Activated CD4-positive, alpha-beta memory T cell treated with anti-CD3 and anti-CD28 coated beads, Interleukin-2, amount 10 ng/mL, durations not matched to agents 7 days and 5 days (primary cell): ENCODE measurements at regions not wholly inside any gene's neighbourhood (a gene's known extent, or its start where the extent isn't known, plus 50 kb on each side); places are given as distances from the start of the nearest gene placed in this dataset.

Source experiments
- CTCF ChIA-PET: fragments of 350-600 bp; sonication (Branson Sonifier 250); formaldehyde crosslinking; loops from one replicate; lab custom pipeline; 2021; ENCODE audit warnings: antibody characterized with exemption, inconsistent platforms; lab: Charles Lee
- POLR2A ChIA-PET: fragments of 350-600 bp; sonication (Branson Sonifier 250); formaldehyde crosslinking; loops from one replicate; lab custom pipeline; 2021; ENCODE audit warnings: antibody characterized with exemption; lab: Charles Lee
- DNase-seq: peaks from one replicate; pipeline ENCODE4 v3.0.0-alpha.2; 2020
- H3K27ac Mint-ChIP-seq: one replicate; pipeline ENCODE4 v1.8.0; 2021; ENCODE audit warnings: mild to moderate bottlenecking, mixed read lengths
- H3K27me3 Mint-ChIP-seq: one replicate; pipeline ENCODE4 v1.8.0; 2021; ENCODE audit warnings: mixed read lengths
- H3K36me3 Mint-ChIP-seq: one replicate; pipeline ENCODE4 v1.8.0; 2021; ENCODE audit warnings: low read depth, mixed read lengths
- H3K4me1 Mint-ChIP-seq: one replicate; pipeline ENCODE4 v1.8.0; 2021; ENCODE audit warnings: mixed read lengths
- H3K4me3 Mint-ChIP-seq: one replicate; pipeline ENCODE4 v1.8.0; 2021; ENCODE audit warnings: mild to moderate bottlenecking, mixed read lengths
- H3K9me3 Mint-ChIP-seq: one replicate; pipeline ENCODE4 v1.8.0; 2021; ENCODE audit warnings: mixed read lengths

GRCh38 chr16:26909623-26910022 is 157.1 kb upstream of the C16orf82 start:
- POLR2A ChIA-PET, result no interaction called here
- Mint-ChIP-seq H3K36me3 (no peaks in the 10 kb centered on the region), H3K9me3 (no peaks in the 10 kb centered on the region), H3K27ac (no peak overlapping the region), H3K4me1 (no peaks in the 10 kb centered on the region), H3K4me3 (no peak overlapping the region), H3K27me3 (peaks cover 6% of the 10 kb centered on the region)
- CTCF ChIA-PET, result no interaction called here
- no peak for DNase-seq

- CTCF ChIA-PET, result no interaction called here
- Mint-ChIP-seq H3K36me3 (no peaks in the 10 kb centered on the region), H3K27ac (no peak overlapping the region), H3K4me1 (no peaks in the 10 kb centered on the region), H3K9me3 (no peaks in the 10 kb centered on the region), H3K4me3 (no peak overlapping the region), H3K27me3 (peaks cover 6% of the 10 kb centered on the region)
- no peak for DNase-seq
- POLR2A ChIA-PET, result no interaction called here
Observed at GRCh38 chr16:26911436-26911835, 155.3 kb upstream of the C16orf82 start.

- Mint-ChIP-seq H3K36me3 (no peaks in the 10 kb centered on the region), H3K9me3 (no peaks in the 10 kb centered on the region), H3K4me1 (no peaks in the 10 kb centered on the region), H3K27ac (no peak overlapping the region), H3K27me3 (peaks cover 3% of the 10 kb centered on the region), H3K4me3 (no peak overlapping the region)
- ChIA-PET POLR2A (no interaction called here), CTCF (no interaction called here)
- DNase-seq, result no peak
Observed at GRCh38 chr16:26913851-26914250, 152.9 kb upstream of the C16orf82 start.

- H3K27me3 Mint-ChIP-seq, result peaks cover 1% of the 10 kb centered on the region
- POLR2A ChIA-PET, result no interaction called here
- H3K4me3 Mint-ChIP-seq, result no peak overlapping the region
- H3K27ac Mint-ChIP-seq, result no peak overlapping the region
- no peak for DNase-seq
- H3K36me3 Mint-ChIP-seq, result no peaks in the 10 kb centered on the region
- H3K9me3 Mint-ChIP-seq, result no peaks in the 10 kb centered on the region
- CTCF ChIA-PET, result no interaction called here
- H3K4me1 Mint-ChIP-seq, result no peaks in the 10 kb centered on the region
Observed at GRCh38 chr16:26930786-26931581, 135.7 kb upstream of the C16orf82 start.

DNA sequence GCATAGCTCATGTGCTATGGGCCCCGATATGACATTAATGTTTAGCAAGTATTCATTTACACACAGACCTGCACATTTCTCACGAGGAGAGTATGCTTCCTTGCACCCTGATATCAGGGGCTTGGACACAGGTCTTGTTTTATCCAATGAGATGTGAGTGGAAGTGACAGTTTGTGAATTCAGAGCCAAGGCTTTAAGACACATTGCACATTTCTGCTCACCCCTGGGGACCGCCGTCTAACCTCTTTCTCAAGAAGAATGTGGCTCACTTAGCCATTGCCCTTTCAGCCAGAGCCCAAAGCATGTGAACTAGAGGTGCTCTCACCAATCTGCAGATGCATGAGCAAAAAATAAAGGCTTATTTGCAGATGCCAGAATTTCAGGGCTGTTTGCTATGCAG is 116.1 kb upstream of the C16orf82 start:
- H3K4me1 Mint-ChIP-seq, result no peaks in the 10 kb centered on the region
- DNase-seq, result no peak
- ChIA-PET CTCF (no interaction called here), POLR2A (no interaction called here)
- peaks cover 14% of the 10 kb centered on the region for H3K27me3 Mint-ChIP-seq
- no peaks in the 10 kb centered on the region for H3K9me3 Mint-ChIP-seq
- no peaks in the 10 kb centered on the region for H3K36me3 Mint-ChIP-seq
- H3K27ac Mint-ChIP-seq, result no peak overlapping the region
- H3K4me3 Mint-ChIP-seq, result no peak overlapping the region

GRCh38 chr16:26951950-26952349 is 114.8 kb upstream of the C16orf82 start:
- Mint-ChIP-seq H3K9me3 (no peaks in the 10 kb centered on the region), H3K27ac (no peak overlapping the region), H3K4me1 (no peaks in the 10 kb centered on the region), H3K27me3 (peaks cover 14% of the 10 kb centered on the region), H3K4me3 (no peak overlapping the region), H3K36me3 (no peaks in the 10 kb centered on the region)
- DNase-seq, result no peak
- CTCF ChIA-PET, result no interaction called here
- POLR2A ChIA-PET, result no interaction called here

DNA sequence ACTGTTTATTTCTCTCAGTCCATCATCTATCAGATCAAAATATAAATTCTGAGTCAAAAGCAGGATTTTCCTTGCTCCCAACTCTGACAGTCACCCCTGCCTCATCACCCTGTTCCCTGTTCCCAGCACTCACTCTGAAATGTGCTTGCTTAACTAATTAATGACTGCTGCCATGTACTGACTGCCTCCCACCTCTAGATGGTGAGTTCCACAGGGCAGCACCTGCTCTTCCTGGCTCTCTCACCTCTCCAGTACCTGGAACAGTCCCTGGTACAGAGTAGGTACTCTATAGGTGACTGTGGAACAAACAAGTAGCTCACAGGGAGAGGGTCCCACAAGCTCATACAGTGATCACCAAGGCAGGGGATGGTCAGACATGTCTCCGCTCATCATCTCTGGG is 114.3 kb upstream of the C16orf82 start:
- Mint-ChIP-seq H3K4me1 (no peaks in the 10 kb centered on the region), H3K27ac (no peak overlapping the region), H3K27me3 (peaks cover 14% of the 10 kb centered on the region), H3K36me3 (no peaks in the 10 kb centered on the region), H3K4me3 (no peak overlapping the region), H3K9me3 (no peaks in the 10 kb centered on the region)
- no peak for DNase-seq
- ChIA-PET CTCF (no interaction called here), POLR2A (no interaction called here)

GRCh38 chr16:26957283-26957859 is 109.4 kb upstream of the C16orf82 start:
- ChIA-PET POLR2A (no interaction called here), CTCF (no interaction called here)
- Mint-ChIP-seq H3K9me3 (no peaks in the 10 kb centered on the region), H3K4me1 (no peaks in the 10 kb centered on the region), H3K27ac (no peak overlapping the region), H3K4me3 (no peak overlapping the region), H3K36me3 (no peaks in the 10 kb centered on the region), H3K27me3 (peaks cover 3% of the 10 kb centered on the region)
- no peak for DNase-seq

GRCh38 chr16:26959416-26960009 is 107.2 kb upstream of the C16orf82 start:
- no peaks in the 10 kb centered on the region for H3K9me3 Mint-ChIP-seq
- H3K4me3 Mint-ChIP-seq, result no peak overlapping the region
- H3K27ac Mint-ChIP-seq, result no peak overlapping the region
- H3K36me3 Mint-ChIP-seq, result no peaks in the 10 kb centered on the region
- H3K27me3 Mint-ChIP-seq, result no peaks in the 10 kb centered on the region
- H3K4me1 Mint-ChIP-seq, result no peaks in the 10 kb centered on the region
- ChIA-PET CTCF (no interaction called here), POLR2A (no interaction called here)
- no peak for DNase-seq

DNA sequence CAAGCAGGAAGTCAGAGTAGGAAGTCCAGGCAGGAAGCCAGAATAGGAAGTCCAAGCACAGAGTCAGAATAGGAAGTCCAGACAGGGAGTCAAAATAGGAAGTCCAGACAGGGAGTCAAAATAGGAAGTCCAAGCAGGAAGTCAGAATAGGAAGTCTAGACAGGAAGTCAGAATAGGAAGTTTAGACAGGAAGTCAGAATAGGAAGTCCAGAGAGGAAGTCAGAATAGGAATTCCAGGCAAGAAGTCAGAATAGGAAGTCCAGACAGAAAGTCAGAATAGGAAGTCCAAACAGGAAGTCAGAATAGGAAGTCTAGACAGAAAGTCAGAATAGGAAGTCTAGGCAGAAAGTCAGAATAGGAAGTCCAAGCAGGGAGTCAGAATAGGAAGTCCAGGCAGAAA is 105.3 kb upstream of the C16orf82 start:
- Mint-ChIP-seq H3K4me3 (no peak overlapping the region), H3K27ac (no peak overlapping the region), H3K36me3 (no peaks in the 10 kb centered on the region), H3K4me1 (no peaks in the 10 kb centered on the region), H3K27me3 (no peaks in the 10 kb centered on the region), H3K9me3 (no peaks in the 10 kb centered on the region)
- DNase-seq, result no peak
- CTCF ChIA-PET, result no interaction called here
- POLR2A ChIA-PET, result no interaction called here

DNA sequence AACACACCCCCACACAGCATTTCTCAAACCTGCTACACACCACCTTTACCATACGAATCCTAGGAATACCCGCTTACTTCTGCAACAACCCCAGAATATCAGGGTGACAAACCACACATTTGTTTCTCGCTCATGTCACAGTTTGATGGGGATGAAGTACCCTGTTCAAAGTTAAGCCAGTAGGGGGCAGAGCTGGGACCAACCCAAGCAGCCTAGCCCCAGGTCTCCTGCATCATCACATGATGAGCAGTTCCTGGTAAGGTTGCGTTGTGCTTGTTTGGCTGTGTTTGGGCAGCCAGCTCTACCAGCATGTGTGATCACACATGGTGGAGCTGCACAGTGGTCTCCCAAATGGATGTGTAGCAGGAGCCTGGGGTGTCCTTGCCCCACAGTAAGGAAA is 103.6 kb upstream of the C16orf82 start:
- Mint-ChIP-seq H3K27me3 (no peaks in the 10 kb centered on the region), H3K27ac (no peak overlapping the region), H3K4me1 (no peaks in the 10 kb centered on the region), H3K36me3 (no peaks in the 10 kb centered on the region), H3K9me3 (no peaks in the 10 kb centered on the region), H3K4me3 (no peak overlapping the region)
- ChIA-PET POLR2A (no interaction called here), CTCF (no interaction called here)
- peak; percentile 17 for DNase-seq

- POLR2A ChIA-PET, result no interaction called here
- Mint-ChIP-seq H3K9me3 (no peaks in the 10 kb centered on the region), H3K4me1 (no peaks in the 10 kb centered on the region), H3K27me3 (no peaks in the 10 kb centered on the region), H3K4me3 (no peak overlapping the region), H3K27ac (no peak overlapping the region), H3K36me3 (no peaks in the 10 kb centered on the region)
- DNase-seq, result no peak
- CTCF ChIA-PET, result no interaction called here
Observed at GRCh38 chr16:26969589-26970231, 97.0 kb upstream of the C16orf82 start.

DNA sequence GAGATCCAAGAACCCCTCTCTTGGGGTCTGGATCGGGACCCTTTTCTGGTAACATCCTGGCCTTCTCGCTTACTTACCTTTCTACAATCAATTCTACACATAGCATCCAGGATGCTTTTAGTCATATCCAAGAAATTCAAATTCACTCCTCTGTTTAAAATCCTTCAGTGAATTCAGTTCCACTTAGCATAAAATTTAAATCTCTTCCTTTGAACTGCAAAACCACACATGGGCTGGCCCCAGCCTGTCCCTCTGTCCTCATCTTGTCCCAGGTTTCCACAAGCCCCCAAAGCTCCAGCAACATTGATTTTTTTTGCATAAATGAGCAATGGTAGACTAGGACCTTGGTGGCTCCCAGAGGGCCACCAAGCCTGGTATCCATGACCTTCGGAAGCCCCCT is 96.4 kb upstream of the C16orf82 start:
- no peaks in the 10 kb centered on the region for H3K36me3 Mint-ChIP-seq
- POLR2A ChIA-PET, result no interaction called here
- no peak overlapping the region for H3K27ac Mint-ChIP-seq
- H3K4me1 Mint-ChIP-seq, result no peaks in the 10 kb centered on the region
- no peaks in the 10 kb centered on the region for H3K9me3 Mint-ChIP-seq
- H3K27me3 Mint-ChIP-seq, result no peaks in the 10 kb centered on the region
- CTCF ChIA-PET, result no interaction called here
- DNase-seq, result no peak
- H3K4me3 Mint-ChIP-seq, result no peak overlapping the region
